Fibroblast of skin of right biceps (primary cell): ENCODE measurements at regions not wholly inside any gene's neighbourhood (a gene's known extent, or its start where the extent isn't known, plus 50 kb on each side); places are given as distances from the start of the nearest gene placed in this dataset.
A peak's percentile ranks its signal among the peaks of the same experiment; 100 is the strongest.
"Not testable (repeated sequence)": the region's sequence is repeated elsewhere in the genome, so short reads cannot be mapped to it uniquely, and the experiment has no call there.

Source experiments
- DNase-seq: peaks from one replicate; pipeline ENCODE4 v3.0.0-alpha.2; 2013

GRCh38 chr3:128549283-128550112, 56.5 kb upstream of the GATA2 start:
- DNase-seq: peak; percentile 96

GRCh38 chr3:128548426-128549282, 55.7 kb upstream of the GATA2 start:
- peak; percentile 73 for DNase-seq

GRCh38 chr3:128548021-128548420, 55.0 kb upstream of the GATA2 start:
- DNase-seq: peak; percentile 30

DNA sequence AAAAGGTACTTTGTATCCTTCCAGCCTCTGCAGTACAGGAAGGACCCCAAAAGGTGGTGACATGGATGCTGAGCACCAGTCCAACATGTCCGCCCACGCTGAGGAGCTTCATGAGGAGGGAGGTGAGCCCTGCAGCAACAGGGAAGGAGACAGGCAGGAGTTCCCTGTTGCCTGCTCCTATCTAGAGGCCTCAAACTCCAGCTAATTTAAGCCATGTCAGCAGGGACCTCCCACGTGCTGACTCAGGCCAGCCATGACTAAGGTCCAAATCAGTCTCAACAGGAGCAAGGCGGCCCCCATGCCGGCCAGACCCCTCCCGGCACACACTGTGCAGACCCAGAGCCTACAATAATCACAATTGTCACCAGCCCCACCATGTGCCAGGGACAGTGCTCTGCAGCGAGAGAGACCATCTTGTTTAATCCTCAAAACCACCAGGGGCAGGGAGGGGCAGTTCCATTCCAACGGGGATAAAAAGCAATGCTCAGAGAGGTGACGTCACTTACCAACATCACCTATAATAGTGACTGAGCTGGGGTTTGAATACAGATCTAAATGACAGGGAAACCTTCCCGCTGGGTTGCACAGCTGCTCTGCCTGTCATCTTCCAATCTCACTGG, 54.5 kb upstream of the GATA2 start:
- DNase-seq: peak; percentile 85

- DNase-seq: no peak
Observed at GRCh38 chr3:128546646-128547045, 53.6 kb upstream of the GATA2 start.

- DNase-seq: no peak
Observed at GRCh38 chr3:128545120-128545752, 52.2 kb upstream of the GATA2 start.

DNA sequence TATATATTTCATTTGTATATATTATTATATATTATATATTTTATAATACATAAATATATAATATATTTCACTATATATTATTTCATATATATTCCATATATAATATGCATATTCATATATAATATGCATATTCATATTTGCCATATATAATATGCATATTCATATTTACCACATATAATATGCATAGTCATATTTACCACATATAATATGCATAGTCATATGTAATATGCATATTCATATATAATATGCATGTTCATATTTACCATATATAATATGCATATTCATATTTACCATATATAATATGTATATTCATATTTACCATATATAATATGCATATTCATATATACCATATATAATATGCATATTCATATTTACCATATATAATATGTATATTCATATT, 51.2 kb upstream of the GATA2 start:
- no peak for DNase-seq

GRCh38 chr3:128543570-128544174, 50.7 kb upstream of the GATA2 start:
- not testable (repeated sequence) for DNase-seq
